ENCODE measurements at regions not wholly inside any gene's neighbourhood (a gene's known extent, or its start where the extent isn't known, plus 50 kb on each side); places are given as distances from the start of the nearest gene placed in this dataset.

- H3K9me3 Mint-ChIP-seq = peaks cover 0 to 8% (median 2%) of the 10 kb centered on the region in 11 donors
- Histone ChIP-seq H3K4me3 (ENCODE audit: low read length) (no peak overlapping the region), H3K27ac (ENCODE audit: low read depth, low read length) (no peak overlapping the region), H3K4me1 (ENCODE audit: control insufficient read depth in 2 of 2, insufficient read depth in 2 of 2, low read length in 2 of 2) (no peaks in the 10 kb centered on the region), H3K36me3 (ENCODE audit: control insufficient read depth in 2 of 3, insufficient read depth in 3 of 3, low read length in 3 of 3) (no peaks in the 10 kb centered on the region), H3K9me3 (ENCODE audit: control insufficient read depth in 2 of 3, low read length in 3 of 3) (no peaks in the 10 kb centered on the region), H3K27me3 (ENCODE audit: control insufficient read depth in 2 of 2, insufficient read depth in 2 of 2, low read length in 2 of 2) (no peaks in the 10 kb centered on the region)
- intact Hi-C loops (cut with micrococcal nuclease) = no loop called here
- no peak overlapping the region for H3K27ac Mint-ChIP-seq
- DNase-seq (no peak), ATAC-seq (no peak)
- peaks cover 0 to 14% (median 3%) of the 10 kb centered on the region in 5 donors for H3K27me3 Mint-ChIP-seq
- POLR2A ChIA-PET = no interaction called here
- CTCF ChIA-PET = no interaction called here
- H3K4me1 Mint-ChIP-seq = no peaks in the 10 kb centered on the region
- H3K36me3 Mint-ChIP-seq = no peaks in the 10 kb centered on the region
- H3K4me3 Mint-ChIP-seq = no peak overlapping the region
These were observed 191.4 kb downstream of the MTRR start for GRCh38 chr5:8060235-8060952.

- ATAC-seq (no peak), DNase-seq (no peak)
- Mint-ChIP-seq H3K9me3 (peaks cover 0 to 8% (median 2%) of the 10 kb centered on the region in 11 donors), H3K27ac (no peak overlapping the region), H3K4me3 (no peak overlapping the region), H3K36me3 (no peaks in the 10 kb centered on the region), H3K4me1 (no peaks in the 10 kb centered on the region), H3K27me3 (peaks cover 0 to 14% (median 3%) of the 10 kb centered on the region in 5 donors)
- ChIA-PET POLR2A (no interaction called here), CTCF (no interaction called here)
- H3K4me1 ChIP-seq (ENCODE audit: control insufficient read depth in 2 of 2, insufficient read depth in 2 of 2, low read length in 2 of 2) = no peaks in the 10 kb centered on the region
- H3K36me3 ChIP-seq (ENCODE audit: control insufficient read depth in 2 of 3, insufficient read depth in 3 of 3, low read length in 3 of 3) = no peaks in the 10 kb centered on the region
- H3K9me3 ChIP-seq (ENCODE audit: control insufficient read depth in 2 of 3, low read length in 3 of 3) = no peaks in the 10 kb centered on the region
- no peak overlapping the region for H3K27ac ChIP-seq (ENCODE audit: low read depth, low read length)
- no peak overlapping the region for H3K4me3 ChIP-seq (ENCODE audit: low read length)
- intact Hi-C loops (cut with micrococcal nuclease) = no loop called here
- H3K27me3 ChIP-seq (ENCODE audit: control insufficient read depth in 2 of 2, insufficient read depth in 2 of 2, low read length in 2 of 2) = no peaks in the 10 kb centered on the region
These were observed 192.0 kb downstream of the MTRR start for GRCh38 chr5:8060953-8061429.

- Histone ChIP-seq H3K4me1 (ENCODE audit: control insufficient read depth in 2 of 2, insufficient read depth in 2 of 2, low read length in 2 of 2) (no peaks in the 10 kb centered on the region), H3K27ac (ENCODE audit: low read depth, low read length) (no peak overlapping the region), H3K36me3 (ENCODE audit: control insufficient read depth in 2 of 3, insufficient read depth in 3 of 3, low read length in 3 of 3) (no peaks in the 10 kb centered on the region), H3K27me3 (ENCODE audit: control insufficient read depth in 2 of 2, insufficient read depth in 2 of 2, low read length in 2 of 2) (no peaks in the 10 kb centered on the region), H3K4me3 (ENCODE audit: low read length) (no peak overlapping the region), H3K9me3 (ENCODE audit: control insufficient read depth in 2 of 3, low read length in 3 of 3) (no peaks in the 10 kb centered on the region)
- peaks cover 0 to 14% (median 3%) of the 10 kb centered on the region in 5 donors for H3K27me3 Mint-ChIP-seq
- ChIA-PET CTCF (no interaction called here), POLR2A (no interaction called here)
- DNase-seq (no peak), ATAC-seq (no peak)
- peaks cover 0 to 8% (median 2%) of the 10 kb centered on the region in 11 donors for H3K9me3 Mint-ChIP-seq
- no peaks in the 10 kb centered on the region for H3K4me1 Mint-ChIP-seq
- H3K4me3 Mint-ChIP-seq = no peak overlapping the region
- no peaks in the 10 kb centered on the region for H3K36me3 Mint-ChIP-seq
- no peak overlapping the region for H3K27ac Mint-ChIP-seq
- intact Hi-C loops (cut with micrococcal nuclease) = no loop called here
These were observed 193.6 kb downstream of the MTRR start for GRCh38 chr5:8062521-8062920.

- no peak for DNase-seq
- ChIA-PET CTCF (no interaction called here), POLR2A (no interaction called here)
- Mint-ChIP-seq H3K4me3 (no peak overlapping the region), H3K9me3 (peaks cover 0 to 14% (median 2%) of the 10 kb centered on the region in 11 donors), H3K27ac (no peak overlapping the region), H3K36me3 (no peaks in the 10 kb centered on the region), H3K27me3 (peaks cover 0 to 4% (median 0%) of the 10 kb centered on the region in 5 donors), H3K4me1 (no peaks in the 10 kb centered on the region)
- H3K4me3 ChIP-seq (ENCODE audit: low read length) = no peak overlapping the region
- H3K36me3 ChIP-seq (ENCODE audit: control insufficient read depth in 2 of 3, insufficient read depth in 3 of 3, low read length in 3 of 3) = no peaks in the 10 kb centered on the region
- no peaks in the 10 kb centered on the region for H3K9me3 ChIP-seq (ENCODE audit: control insufficient read depth in 2 of 3, low read length in 3 of 3)
- intact Hi-C loops (cut with micrococcal nuclease) = no loop called here
- no peaks in the 10 kb centered on the region for H3K27me3 ChIP-seq (ENCODE audit: control insufficient read depth in 2 of 2, insufficient read depth in 2 of 2, low read length in 2 of 2)
- no peak overlapping the region for H3K27ac ChIP-seq (ENCODE audit: low read depth, low read length)
- no peak for ATAC-seq
- no peaks in the 10 kb centered on the region for H3K4me1 ChIP-seq (ENCODE audit: control insufficient read depth in 2 of 2, insufficient read depth in 2 of 2, low read length in 2 of 2)
These were observed 199.1 kb downstream of the MTRR start for GRCh38 chr5:8068078-8068477.

- no peak overlapping the region for H3K4me3 ChIP-seq (ENCODE audit: low read length)
- no peaks in the 10 kb centered on the region for H3K36me3 ChIP-seq (ENCODE audit: control insufficient read depth in 2 of 3, insufficient read depth in 3 of 3, low read length in 3 of 3)
- no peak overlapping the region for H3K27ac Mint-ChIP-seq
- ChIA-PET POLR2A (no interaction called here), CTCF (interaction anchor here (0.6 kb wide), 1 partner anchor 1509 kb away, joined by 3 read pairs; no protein-coding TSS in a partner anchor)
- H3K4me1 Mint-ChIP-seq = no peaks in the 10 kb centered on the region
- DNase-seq (no peak), ATAC-seq (no peak)
- H3K4me3 Mint-ChIP-seq = no peak overlapping the region
- H3K27ac ChIP-seq (ENCODE audit: low read depth, low read length) = no peak overlapping the region
- H3K9me3 Mint-ChIP-seq = peaks cover 0 to 16% (median 0%) of the 10 kb centered on the region in 11 donors
- H3K4me1 ChIP-seq (ENCODE audit: control insufficient read depth in 2 of 2, insufficient read depth in 2 of 2, low read length in 2 of 2) = no peaks in the 10 kb centered on the region
- peaks cover 0 to 4% (median 0%) of the 10 kb centered on the region in 5 donors for H3K27me3 Mint-ChIP-seq
- H3K36me3 Mint-ChIP-seq = no peaks in the 10 kb centered on the region
- intact Hi-C loops (cut with micrococcal nuclease) = no loop called here
- no peaks in the 10 kb centered on the region for H3K9me3 ChIP-seq (ENCODE audit: control insufficient read depth in 2 of 3, low read length in 3 of 3)
- no peaks in the 10 kb centered on the region for H3K27me3 ChIP-seq (ENCODE audit: control insufficient read depth in 2 of 2, insufficient read depth in 2 of 2, low read length in 2 of 2)
These were observed 201.2 kb downstream of the MTRR start for GRCh38 chr5:8070138-8070537.

GRCh38 chr5:8079056-8079455, 210.1 kb downstream of the MTRR start:
- Mint-ChIP-seq H3K9me3 (peaks cover 0 to 11% (median 2%) of the 10 kb centered on the region in 11 donors), H3K36me3 (no peaks in the 10 kb centered on the region), H3K27ac (no peak overlapping the region), H3K4me3 (no peak overlapping the region), H3K4me1 (no peaks in the 10 kb centered on the region), H3K27me3 (peaks cover 0 to 7% (median 0%) of the 10 kb centered on the region in 5 donors)
- Histone ChIP-seq H3K4me1 (ENCODE audit: control insufficient read depth in 2 of 2, insufficient read depth in 2 of 2, low read length in 2 of 2) (no peaks in the 10 kb centered on the region), H3K9me3 (ENCODE audit: control insufficient read depth in 2 of 3, low read length in 3 of 3) (no peaks in the 10 kb centered on the region), H3K27ac (ENCODE audit: low read depth, low read length) (no peak overlapping the region), H3K36me3 (ENCODE audit: control insufficient read depth in 2 of 3, insufficient read depth in 3 of 3, low read length in 3 of 3) (no peaks in the 10 kb centered on the region), H3K27me3 (ENCODE audit: control insufficient read depth in 2 of 2, insufficient read depth in 2 of 2, low read length in 2 of 2) (no peaks in the 10 kb centered on the region), H3K4me3 (ENCODE audit: low read length) (no peak overlapping the region)
- ChIA-PET CTCF (no interaction called here), POLR2A (no interaction called here)
- no peak for ATAC-seq
- intact Hi-C loops (cut with micrococcal nuclease) = no loop called here
- DNase-seq = no peak

GRCh38 chr5:8081179-8081578, 212.2 kb downstream of the MTRR start:
- Mint-ChIP-seq H3K4me3 (no peak overlapping the region), H3K36me3 (no peaks in the 10 kb centered on the region), H3K27ac (no peak overlapping the region), H3K9me3 (peaks cover 0 to 11% (median 2%) of the 10 kb centered on the region in 11 donors), H3K27me3 (peaks cover 0 to 7% (median 0%) of the 10 kb centered on the region in 5 donors), H3K4me1 (no peaks in the 10 kb centered on the region)
- H3K36me3 ChIP-seq (ENCODE audit: control insufficient read depth in 2 of 3, insufficient read depth in 3 of 3, low read length in 3 of 3) = no peaks in the 10 kb centered on the region
- POLR2A ChIA-PET = no interaction called here
- H3K4me3 ChIP-seq (ENCODE audit: low read length) = no peak overlapping the region
- intact Hi-C loops (cut with micrococcal nuclease) = no loop called here
- no peak for DNase-seq
- CTCF ChIA-PET = no interaction called here
- no peaks in the 10 kb centered on the region for H3K27me3 ChIP-seq (ENCODE audit: control insufficient read depth in 2 of 2, insufficient read depth in 2 of 2, low read length in 2 of 2)
- H3K9me3 ChIP-seq (ENCODE audit: control insufficient read depth in 2 of 3, low read length in 3 of 3) = no peaks in the 10 kb centered on the region
- H3K27ac ChIP-seq (ENCODE audit: low read depth, low read length) = no peak overlapping the region
- no peak for ATAC-seq
- H3K4me1 ChIP-seq (ENCODE audit: control insufficient read depth in 2 of 2, insufficient read depth in 2 of 2, low read length in 2 of 2) = no peaks in the 10 kb centered on the region
